Fibroblast of mammary gland (primary cell): ENCODE measurements at regions not wholly inside any gene's neighbourhood (a gene's known extent, or its start where the extent isn't known, plus 50 kb on each side); places are given as distances from the start of the nearest gene placed in this dataset.

ENCODE experiments used
- DNase-seq: peaks from one replicate; pipeline ENCODE4 v3.0.0-alpha.2; 2010; ENCODE audit warnings: low read depth
- H3K4me3 ChIP-seq: 2 replicates; pipeline ENCODE4 v1.5.1; 2011; ENCODE audit warnings: low read depth, mild to moderate bottlenecking, low read length, moderate library complexity; ENCODE audit not compliant: control insufficient read depth
- CTCF ChIP-seq: conservative IDR thresholded peaks from 2 replicates; pipeline ENCODE4 v1.5.1; 2011; ENCODE audit warnings: low read depth, low read length, inconsistent platforms; ENCODE audit not compliant: control insufficient read depth, insufficient read depth

- no peak overlapping the region for H3K4me3 ChIP-seq
- no peak for DNase-seq
- TF ChIP-seq CTCF = no peak
These were observed 62.8 kb upstream of the KDM7A start for GRCh38 chr7:140239653-140239935.

- TF ChIP-seq CTCF = no peak
- DNase-seq = no peak
- no peak overlapping the region for H3K4me3 ChIP-seq
These were observed 62.2 kb upstream of the KDM7A start for GRCh38 chr7:140238778-140239652.

GRCh38 chr7:140237390-140237789 lies 60.6 kb upstream of the KDM7A start:
- no peak for DNase-seq
- H3K4me3 ChIP-seq = no peak overlapping the region
- TF ChIP-seq CTCF = no peak

- TF ChIP-seq CTCF = no peak
- no peak for DNase-seq
- H3K4me3 ChIP-seq = no peak overlapping the region
These were observed 59.8 kb upstream of the KDM7A start for GRCh38 chr7:140236626-140237025.

GRCh38 chr7:140235114-140235513 lies 58.3 kb upstream of the KDM7A start:
- no peak for DNase-seq
- no peak for TF ChIP-seq CTCF
- no peak overlapping the region for H3K4me3 ChIP-seq

- H3K4me3 ChIP-seq = no peak overlapping the region
- no peak for DNase-seq
- TF ChIP-seq CTCF = no peak
These were observed 56.5 kb upstream of the KDM7A start for GRCh38 chr7:140232957-140233917.
